ENCODE measurements at regions not wholly inside any gene's neighbourhood (a gene's known extent, or its start where the extent isn't known, plus 50 kb on each side); places are given as distances from the start of the nearest gene placed in this dataset.

GRCh38 chr4:103786593-103786992 lies 66.8 kb upstream of the TACR3 start:
- TF ChIP-seq CTCF (IDR thresholded peaks at IDR 0.05) (no peak), POLR2A (IDR thresholded peaks at IDR 0.05) (no peak)

Measured in Peyer's patch (tissue), 4 donors.